ENCODE measurements at regions not wholly inside any gene's neighbourhood (a gene's known extent, or its start where the extent isn't known, plus 50 kb on each side); places are given as distances from the start of the nearest gene placed in this dataset.

DNA sequence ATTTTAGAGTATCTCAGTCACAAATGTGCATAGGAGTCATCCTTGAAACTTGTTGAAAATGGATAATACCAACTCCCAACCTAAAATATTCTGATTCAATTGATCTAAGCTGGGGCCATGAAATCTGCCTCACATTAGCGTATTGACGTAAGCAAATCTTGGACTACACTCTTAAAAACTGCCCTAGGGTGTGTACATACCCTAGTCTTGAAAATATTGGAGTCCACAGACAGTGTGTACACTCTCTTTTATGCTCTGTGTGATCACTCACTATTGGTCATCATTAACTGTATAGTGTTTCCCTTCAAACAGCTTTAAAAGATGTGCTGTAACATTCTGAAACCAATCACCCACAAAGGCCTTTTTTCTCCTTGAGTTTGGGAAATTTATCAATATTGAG is 102.9 kb upstream of the FERD3L start (continued):
- TF ChIP-seq, protein P1, sequence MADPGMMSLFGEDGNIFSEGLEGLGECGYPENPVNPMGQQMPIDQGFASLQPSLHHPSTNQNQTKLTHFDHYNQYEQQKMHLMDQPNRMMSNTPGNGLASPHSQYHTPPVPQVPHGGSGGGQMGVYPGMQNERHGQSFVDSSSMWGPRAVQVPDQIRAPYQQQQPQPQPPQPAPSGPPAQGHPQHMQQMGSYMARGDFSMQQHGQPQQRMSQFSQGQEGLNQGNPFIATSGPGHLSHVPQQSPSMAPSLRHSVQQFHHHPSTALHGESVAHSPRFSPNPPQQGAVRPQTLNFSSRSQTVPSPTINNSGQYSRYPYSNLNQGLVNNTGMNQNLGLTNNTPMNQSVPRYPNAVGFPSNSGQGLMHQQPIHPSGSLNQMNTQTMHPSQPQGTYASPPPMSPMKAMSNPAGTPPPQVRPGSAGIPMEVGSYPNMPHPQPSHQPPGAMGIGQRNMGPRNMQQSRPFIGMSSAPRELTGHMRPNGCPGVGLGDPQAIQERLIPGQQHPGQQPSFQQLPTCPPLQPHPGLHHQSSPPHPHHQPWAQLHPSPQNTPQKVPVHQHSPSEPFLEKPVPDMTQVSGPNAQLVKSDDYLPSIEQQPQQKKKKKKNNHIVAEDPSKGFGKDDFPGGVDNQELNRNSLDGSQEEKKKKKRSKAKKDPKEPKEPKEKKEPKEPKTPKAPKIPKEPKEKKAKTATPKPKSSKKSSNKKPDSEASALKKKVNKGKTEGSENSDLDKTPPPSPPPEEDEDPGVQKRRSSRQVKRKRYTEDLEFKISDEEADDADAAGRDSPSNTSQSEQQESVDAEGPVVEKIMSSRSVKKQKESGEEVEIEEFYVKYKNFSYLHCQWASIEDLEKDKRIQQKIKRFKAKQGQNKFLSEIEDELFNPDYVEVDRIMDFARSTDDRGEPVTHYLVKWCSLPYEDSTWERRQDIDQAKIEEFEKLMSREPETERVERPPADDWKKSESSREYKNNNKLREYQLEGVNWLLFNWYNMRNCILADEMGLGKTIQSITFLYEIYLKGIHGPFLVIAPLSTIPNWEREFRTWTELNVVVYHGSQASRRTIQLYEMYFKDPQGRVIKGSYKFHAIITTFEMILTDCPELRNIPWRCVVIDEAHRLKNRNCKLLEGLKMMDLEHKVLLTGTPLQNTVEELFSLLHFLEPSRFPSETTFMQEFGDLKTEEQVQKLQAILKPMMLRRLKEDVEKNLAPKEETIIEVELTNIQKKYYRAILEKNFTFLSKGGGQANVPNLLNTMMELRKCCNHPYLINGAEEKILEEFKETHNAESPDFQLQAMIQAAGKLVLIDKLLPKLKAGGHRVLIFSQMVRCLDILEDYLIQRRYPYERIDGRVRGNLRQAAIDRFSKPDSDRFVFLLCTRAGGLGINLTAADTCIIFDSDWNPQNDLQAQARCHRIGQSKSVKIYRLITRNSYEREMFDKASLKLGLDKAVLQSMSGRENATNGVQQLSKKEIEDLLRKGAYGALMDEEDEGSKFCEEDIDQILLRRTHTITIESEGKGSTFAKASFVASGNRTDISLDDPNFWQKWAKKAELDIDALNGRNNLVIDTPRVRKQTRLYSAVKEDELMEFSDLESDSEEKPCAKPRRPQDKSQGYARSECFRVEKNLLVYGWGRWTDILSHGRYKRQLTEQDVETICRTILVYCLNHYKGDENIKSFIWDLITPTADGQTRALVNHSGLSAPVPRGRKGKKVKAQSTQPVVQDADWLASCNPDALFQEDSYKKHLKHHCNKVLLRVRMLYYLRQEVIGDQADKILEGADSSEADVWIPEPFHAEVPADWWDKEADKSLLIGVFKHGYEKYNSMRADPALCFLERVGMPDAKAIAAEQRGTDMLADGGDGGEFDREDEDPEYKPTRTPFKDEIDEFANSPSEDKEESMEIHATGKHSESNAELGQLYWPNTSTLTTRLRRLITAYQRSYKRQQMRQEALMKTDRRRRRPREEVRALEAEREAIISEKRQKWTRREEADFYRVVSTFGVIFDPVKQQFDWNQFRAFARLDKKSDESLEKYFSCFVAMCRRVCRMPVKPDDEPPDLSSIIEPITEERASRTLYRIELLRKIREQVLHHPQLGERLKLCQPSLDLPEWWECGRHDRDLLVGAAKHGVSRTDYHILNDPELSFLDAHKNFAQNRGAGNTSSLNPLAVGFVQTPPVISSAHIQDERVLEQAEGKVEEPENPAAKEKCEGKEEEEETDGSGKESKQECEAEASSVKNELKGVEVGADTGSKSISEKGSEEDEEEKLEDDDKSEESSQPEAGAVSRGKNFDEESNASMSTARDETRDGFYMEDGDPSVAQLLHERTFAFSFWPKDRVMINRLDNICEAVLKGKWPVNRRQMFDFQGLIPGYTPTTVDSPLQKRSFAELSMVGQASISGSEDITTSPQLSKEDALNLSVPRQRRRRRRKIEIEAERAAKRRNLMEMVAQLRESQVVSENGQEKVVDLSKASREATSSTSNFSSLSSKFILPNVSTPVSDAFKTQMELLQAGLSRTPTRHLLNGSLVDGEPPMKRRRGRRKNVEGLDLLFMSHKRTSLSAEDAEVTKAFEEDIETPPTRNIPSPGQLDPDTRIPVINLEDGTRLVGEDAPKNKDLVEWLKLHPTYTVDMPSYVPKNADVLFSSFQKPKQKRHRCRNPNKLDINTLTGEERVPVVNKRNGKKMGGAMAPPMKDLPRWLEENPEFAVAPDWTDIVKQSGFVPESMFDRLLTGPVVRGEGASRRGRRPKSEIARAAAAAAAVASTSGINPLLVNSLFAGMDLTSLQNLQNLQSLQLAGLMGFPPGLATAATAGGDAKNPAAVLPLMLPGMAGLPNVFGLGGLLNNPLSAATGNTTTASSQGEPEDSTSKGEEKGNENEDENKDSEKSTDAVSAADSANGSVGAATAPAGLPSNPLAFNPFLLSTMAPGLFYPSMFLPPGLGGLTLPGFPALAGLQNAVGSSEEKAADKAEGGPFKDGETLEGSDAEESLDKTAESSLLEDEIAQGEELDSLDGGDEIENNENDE (IDR thresholded peaks at IDR 0.05; ENCODE audit: insufficient replicate concordance, low read length), result no peak
- TF ChIP-seq CREB1 (IDR thresholded peaks at IDR 0.05), result no peak
- no peak for TF ChIP-seq CHD2 (IDR thresholded peaks at IDR 0.05; ENCODE audit: low read length)

Measured in H1 (cell line).